HEK293T (cell line): ENCODE measurements at regions not wholly inside any gene's neighbourhood (a gene's known extent, or its start where the extent isn't known, plus 50 kb on each side); places are given as distances from the start of the nearest gene placed in this dataset.

Source experiments
- ARNT ChIP-seq: fragments of 450-650 bp; IDR thresholded peaks from 2 replicates; pipeline ENCODE4 v1.6.1; 2017; ENCODE audit warnings: mild to moderate bottlenecking
- BHLHE40 ChIP-seq: fragments of 450-650 bp; IDR thresholded peaks from 2 replicates; pipeline ENCODE4 v1.6.1; 2016; ENCODE audit warnings: mild to moderate bottlenecking, moderate library complexity, borderline replicate concordance
- CTBP1 ChIP-seq: fragments of 450-650 bp; IDR thresholded peaks from 2 replicates; pipeline ENCODE4 v1.6.1; 2016; ENCODE audit warnings: borderline replicate concordance
- ELF4 ChIP-seq: fragments of 450-650 bp; IDR thresholded peaks from 2 replicates; pipeline ENCODE4 v1.6.1; 2017; ENCODE audit warnings: antibody characterized with exemption
- FOXA1 ChIP-seq: fragments of 450-650 bp; IDR thresholded peaks from 2 replicates; pipeline ENCODE4 v1.6.1; 2016; ENCODE audit warnings: mild to moderate bottlenecking
- FOXK2 ChIP-seq: fragments of 450-650 bp; IDR thresholded peaks from 2 replicates; pipeline ENCODE4 v1.6.1; 2016; ENCODE audit warnings: mild to moderate bottlenecking
- FOXM1 ChIP-seq: fragments of 450-650 bp; IDR thresholded peaks from 2 replicates; pipeline ENCODE4 v1.6.1; 2017; ENCODE audit warnings: mild to moderate bottlenecking, borderline replicate concordance
- HDGF ChIP-seq: fragments of 450-650 bp; IDR thresholded peaks from 2 replicates; pipeline ENCODE4 v1.6.1; 2017; ENCODE audit warnings: antibody characterized with exemption, borderline replicate concordance
- L3MBTL2 ChIP-seq: fragments of 450-650 bp; conservative IDR thresholded peaks from 2 replicates; pipeline ENCODE4 v1.6.1; 2016; ENCODE audit warnings: mild to moderate bottlenecking
- NFRKB ChIP-seq: fragments of 450-650 bp; IDR thresholded peaks from 2 replicates; pipeline ENCODE4 v1.6.1; 2016; ENCODE audit warnings: mild to moderate bottlenecking, moderate library complexity
- SP1 ChIP-seq: fragments of 450-650 bp; IDR thresholded peaks from 2 replicates; pipeline ENCODE4 v1.6.1; 2017
- ZNF384 ChIP-seq: fragments of 450-650 bp; IDR thresholded peaks from 2 replicates; pipeline ENCODE4 v1.6.1; 2016

- no peak for TF ChIP-seq HDGF
- TF ChIP-seq CTBP1: no peak
- no peak for TF ChIP-seq FOXK2
- no peak for TF ChIP-seq ARNT
- TF ChIP-seq BHLHE40: no peak
- TF ChIP-seq L3MBTL2: no peak
- TF ChIP-seq NFRKB: no peak
- no peak for TF ChIP-seq FOXM1
- no peak for TF ChIP-seq SP1
- TF ChIP-seq FOXA1: no peak
- no peak for TF ChIP-seq ELF4
- TF ChIP-seq ZNF384: no peak
Observed at GRCh38 chr3:163914567-163914966, 1163.7 kb downstream of the SI start.
